IMR-90 (cell line): ENCODE measurements at regions not wholly inside any gene's neighbourhood (a gene's known extent, or its start where the extent isn't known, plus 50 kb on each side); places are given as distances from the start of the nearest gene placed in this dataset.

ENCODE experiments used
- ATAC-seq: fragments of 200-7000 bp; cut with Tn5 transposase; 2 replicates; pipeline ENCODE4 v1.9.1; 2020; ENCODE audit warnings: low read depth, mild to moderate bottlenecking, moderate library complexity
- BruUV-seq: library from RNA; stranded (reverse); fragments of 400-500 nt; replicated peaks from 2 replicates; lab custom pipeline; 2021; lab: Mats Ljungman, UMichigan
- CTCF ChIA-PET: fragments of 300-600 bp; formaldehyde crosslinking; extraction: SDS; loops from one replicate; lab custom pipeline; 2021; ENCODE audit warnings: antibody characterized with exemption; lab: Yijun Ruan, JAX
- POLR2A ChIA-PET: fragments of 300-600 bp; sonication (Branson Sonifier 250); formaldehyde crosslinking; loops from one replicate; lab custom pipeline; 2022; ENCODE audit warnings: antibody characterized with exemption; ENCODE audit not compliant: unreplicated experiment; lab: Charles Lee
- DNase-seq: peaks from one replicate; pipeline ENCODE4 v3.0.0; 2013
- H2AFZ ChIP-seq: replicated peaks from 2 replicates; pipeline ENCODE3; 2013; ENCODE audit warnings: low read length, mild to moderate bottlenecking; ENCODE audit not compliant: poor library complexity
- H2AK5ac ChIP-seq: 2 replicates; pipeline ENCODE4 v1.6.1; 2013; ENCODE audit warnings: low read depth, low read length, inconsistent platforms
- H2AK9ac ChIP-seq: replicated peaks from 2 replicates; pipeline ENCODE3; 2013; ENCODE audit warnings: mild to moderate bottlenecking, low read depth, low read length, moderate library complexity; ENCODE audit not compliant: poor library complexity
- H2BK120ac ChIP-seq: 2 replicates; pipeline ENCODE4 v1.6.1; 2013; ENCODE audit warnings: low read depth, low read length, inconsistent platforms
- H2BK15ac ChIP-seq: 3 replicates; pipeline ENCODE4 v1.6.1; 2013; ENCODE audit warnings: low read depth, low read length, inconsistent platforms
- H2BK20ac ChIP-seq: 2 replicates; pipeline ENCODE4 v1.6.1; 2013; ENCODE audit warnings: low read depth, mild to moderate bottlenecking, inconsistent platforms, low read length, moderate library complexity
- H2BK5ac ChIP-seq: 2 replicates; pipeline ENCODE4 v1.6.1; 2013; ENCODE audit warnings: mild to moderate bottlenecking, low read depth, low read length, inconsistent platforms; ENCODE audit not compliant: poor library complexity, severe bottlenecking
- H3K14ac ChIP-seq: replicated peaks from 2 replicates; pipeline ENCODE4 v1.6.1; 2013; ENCODE audit warnings: low read depth, low read length, inconsistent platforms
- H3K18ac ChIP-seq: 2 replicates; pipeline ENCODE4 v1.6.1; 2013; ENCODE audit warnings: low read depth, low read length, control low read depth
- H3K23ac ChIP-seq: 2 replicates; pipeline ENCODE4 v1.6.1; 2013; ENCODE audit warnings: low read depth, low read length, inconsistent platforms
- H3K27ac ChIP-seq: 2 replicates; pipeline ENCODE4 v1.5.1; 2013; ENCODE audit warnings: mild to moderate bottlenecking, control low read depth, low read length; ENCODE audit not compliant: insufficient read depth
- H3K27me3 ChIP-seq: 2 replicates; pipeline ENCODE4 v1.6.1; 2013; ENCODE audit warnings: low read length; ENCODE audit not compliant: control insufficient read depth, insufficient read depth
- H3K36me3 ChIP-seq: 2 replicates; pipeline ENCODE4 v1.6.1; 2013; ENCODE audit warnings: low read length, mixed read lengths; ENCODE audit not compliant: control insufficient read depth, insufficient read depth
- H3K4ac ChIP-seq: 2 replicates; pipeline ENCODE4 v1.6.1; 2013; ENCODE audit warnings: low read depth, low read length, inconsistent platforms
- H3K4me1 ChIP-seq: 2 replicates; pipeline ENCODE4 v1.6.1; 2013; ENCODE audit warnings: low read length, mixed read lengths; ENCODE audit not compliant: control insufficient read depth, insufficient read depth
- H3K4me2 ChIP-seq: 2 replicates; pipeline ENCODE4 v1.6.1; 2013; ENCODE audit warnings: low read depth, mild to moderate bottlenecking, control low read depth, low read length, moderate library complexity
- H3K4me3 ChIP-seq: 2 replicates; pipeline ENCODE4 v1.5.1; 2013; ENCODE audit warnings: low read depth, mild to moderate bottlenecking, control low read depth, low read length, moderate library complexity; ENCODE audit not compliant: insufficient read depth
- H3K56ac ChIP-seq: 2 replicates; pipeline ENCODE4 v1.6.1; 2013; ENCODE audit warnings: low read length, inconsistent platforms; ENCODE audit not compliant: insufficient read depth; ENCODE audit errors: extremely low read depth
- H3K79me1 ChIP-seq, 2 experiments: 2 replicates each; pipeline ENCODE4 v1.6.1; 2013; ENCODE audit warnings: low read length in 2 of 2, inconsistent platforms in 1 of 2, low read depth in 1 of 2
- H3K9ac ChIP-seq: 2 replicates; pipeline ENCODE4 v1.6.1; 2013; ENCODE audit warnings: low read depth, low read length, control low read depth
- H3K9me1 ChIP-seq: 2 replicates; pipeline ENCODE4 v1.6.1; 2013; ENCODE audit warnings: low read length, inconsistent platforms; ENCODE audit not compliant: insufficient read depth
- H3K9me3 ChIP-seq: 2 replicates; pipeline ENCODE4 v1.6.1; 2013; ENCODE audit warnings: low read length; ENCODE audit not compliant: control insufficient read depth, insufficient read depth
- H4K20me1 ChIP-seq: 2 replicates; pipeline ENCODE4 v1.6.1; 2013; ENCODE audit warnings: low read length, inconsistent platforms; ENCODE audit not compliant: insufficient read depth
- H4K5ac ChIP-seq: 2 replicates; pipeline ENCODE4 v1.6.1; 2013; ENCODE audit warnings: mild to moderate bottlenecking, low read depth, low read length, control low read depth
- H4K8ac ChIP-seq, 2 experiments: 2 replicates each; pipeline ENCODE4 v1.6.1; 2013; ENCODE audit warnings: low read depth in 2 of 2, low read length in 2 of 2, control low read depth in 1 of 2, inconsistent platforms in 1 of 2
- H4K91ac ChIP-seq: 2 replicates; pipeline ENCODE4 v1.6.1; 2013; ENCODE audit warnings: low read depth, low read length, inconsistent platforms; ENCODE audit not compliant: insufficient read depth
- FOS ChIP-seq: fragments of 150-350 bp; IDR thresholded peaks from 2 replicates; pipeline ENCODE4 v1.6.1; 2016; ENCODE audit warnings: low read depth, low read length
- MAFK ChIP-seq: IDR thresholded peaks from 2 replicates; pipeline ENCODE4 v1.6.1; 2012; ENCODE audit warnings: low read depth, low read length, improper control_type of control experiment
- MAZ ChIP-seq: IDR thresholded peaks from 2 replicates; pipeline ENCODE4 v1.6.1; 2012; ENCODE audit warnings: low read depth, mild to moderate bottlenecking, low read length, improper control_type of control experiment, moderate library complexity, borderline replicate concordance
- MXI1 ChIP-seq: IDR thresholded peaks from 2 replicates; pipeline ENCODE4 v1.6.1; 2012; ENCODE audit warnings: low read depth, mild to moderate bottlenecking, low read length, moderate library complexity, borderline replicate concordance
- NFE2L2 ChIP-seq: fragments of 150-350 bp; IDR thresholded peaks from 2 replicates; pipeline ENCODE4 v1.6.1; 2016; ENCODE audit warnings: low read depth, mild to moderate bottlenecking, low read length
- RAD21 ChIP-seq: IDR thresholded peaks from 2 replicates; pipeline ENCODE4 v1.6.1; 2012; ENCODE audit warnings: low read length, improper control_type of control experiment
- RCOR1 ChIP-seq: IDR thresholded peaks from 2 replicates; pipeline ENCODE4 v1.6.1; 2012; ENCODE audit warnings: mild to moderate bottlenecking, low read length, improper control_type of control experiment; ENCODE audit not compliant: insufficient replicate concordance
- WGBS, 2 experiments: methylation state at CpG; one replicate each; pipeline versions ENCODE4 v1.1.5 to v1.1.7; 2013; ENCODE audit warnings: missing lambda C conversion rate in 2 of 2; ENCODE audit not compliant: insufficient read length in 1 of 2; ENCODE audit errors: extremely low coverage in 2 of 2; 5-methylcytosine and 5-hydroxymethylcytosine counted together
- dilution Hi-C: fragments of 300-500 bp; cut with HindIII; formaldehyde crosslinking; loops from one replicate; pipeline ENCODE4 v1.14.3; 2018; ENCODE audit warnings: low sequenced_read_pairs; ENCODE audit not compliant: unreplicated experiment
- in situ Hi-C: fragments of 300-500 bp; cut with MboI; formaldehyde crosslinking; loops from 3 replicates; pipeline ENCODE4 v1.14.3; 2019; ENCODE audit warnings: low sequenced_read_pairs, inconsistent platforms, mixed read lengths
- intact Hi-C: fragments of 100-400 bp; cut with micrococcal nuclease; formaldehyde crosslinking; loops from 2 replicates; pipeline ENCODE4 v1.10.0; 2022
- TF ChIP-seq, protein P1 (sequence below): fragments of 150-350 bp; IDR thresholded peaks from 2 replicates; pipeline ENCODE4 v1.6.1; 2017; ENCODE audit warnings: mild to moderate bottlenecking, antibody characterized with exemption, low read length, low read depth
- TF ChIP-seq, protein P2 (sequence below): fragments of 150-350 bp; IDR thresholded peaks from 2 replicates; pipeline ENCODE4 v1.6.1; 2016; ENCODE audit warnings: low read depth, mild to moderate bottlenecking, low read length, moderate library complexity, borderline replicate concordance

DNA sequence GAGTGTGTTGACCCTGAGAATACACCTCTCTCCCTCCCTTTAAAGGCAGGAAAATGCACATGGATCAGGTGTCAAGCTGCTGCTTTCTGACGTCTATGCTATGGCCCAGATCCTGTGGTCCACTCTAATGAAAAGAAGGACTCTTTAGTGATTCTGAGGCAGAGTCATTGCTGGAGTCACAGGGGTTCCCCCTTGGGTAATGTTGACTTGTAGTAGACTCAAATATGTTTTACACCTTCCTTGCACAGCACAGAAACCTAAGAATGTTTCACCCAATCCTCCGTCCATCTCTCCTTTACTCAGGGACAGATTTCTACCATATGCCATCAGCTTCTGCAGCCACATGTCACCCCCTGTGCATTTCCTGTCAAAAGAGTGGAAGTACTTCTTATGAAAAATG lies 525.4 kb downstream of the TMEM121 start:
- no peak overlapping the region for H3K9ac ChIP-seq
- no peak overlapping the region for H3K27ac ChIP-seq
- peaks cover 19% of the 10 kb centered on the region for H3K9me3 ChIP-seq
- H2BK120ac ChIP-seq: no peak overlapping the region
- no peaks in the 10 kb centered on the region for H3K9me1 ChIP-seq
- DNase-seq (no peak), ATAC-seq (no peak)
- no peak overlapping the region for H3K4me3 ChIP-seq
- no peak overlapping the region for H3K14ac ChIP-seq
- no peak overlapping the region for H2AK9ac ChIP-seq
- H2BK15ac ChIP-seq: no peak overlapping the region
- H3K79me1 ChIP-seq: no peaks in the 10 kb centered on the region
- no peak overlapping the region for H3K23ac ChIP-seq
- TF ChIP-seq RAD21: no peak
- TF ChIP-seq FOS: no peak
- no peak for TF ChIP-seq NFE2L2
- TF ChIP-seq MAFK: no peak
- no peak for TF ChIP-seq MXI1
- TF ChIP-seq, protein P1, sequence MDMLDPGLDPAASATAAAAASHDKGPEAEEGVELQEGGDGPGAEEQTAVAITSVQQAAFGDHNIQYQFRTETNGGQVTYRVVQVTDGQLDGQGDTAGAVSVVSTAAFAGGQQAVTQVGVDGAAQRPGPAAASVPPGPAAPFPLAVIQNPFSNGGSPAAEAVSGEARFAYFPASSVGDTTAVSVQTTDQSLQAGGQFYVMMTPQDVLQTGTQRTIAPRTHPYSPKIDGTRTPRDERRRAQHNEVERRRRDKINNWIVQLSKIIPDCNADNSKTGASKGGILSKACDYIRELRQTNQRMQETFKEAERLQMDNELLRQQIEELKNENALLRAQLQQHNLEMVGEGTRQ: no peak
- TF ChIP-seq MAZ: no peak
- TF ChIP-seq RCOR1: no peak
- TF ChIP-seq, protein P2, sequence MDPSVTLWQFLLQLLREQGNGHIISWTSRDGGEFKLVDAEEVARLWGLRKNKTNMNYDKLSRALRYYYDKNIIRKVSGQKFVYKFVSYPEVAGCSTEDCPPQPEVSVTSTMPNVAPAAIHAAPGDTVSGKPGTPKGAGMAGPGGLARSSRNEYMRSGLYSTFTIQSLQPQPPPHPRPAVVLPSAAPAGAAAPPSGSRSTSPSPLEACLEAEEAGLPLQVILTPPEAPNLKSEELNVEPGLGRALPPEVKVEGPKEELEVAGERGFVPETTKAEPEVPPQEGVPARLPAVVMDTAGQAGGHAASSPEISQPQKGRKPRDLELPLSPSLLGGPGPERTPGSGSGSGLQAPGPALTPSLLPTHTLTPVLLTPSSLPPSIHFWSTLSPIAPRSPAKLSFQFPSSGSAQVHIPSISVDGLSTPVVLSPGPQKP: no peak
- H3K18ac ChIP-seq: no peak overlapping the region
- dilution Hi-C loops: no loop called here
- no peak overlapping the region for H4K5ac ChIP-seq
- no peaks in the 10 kb centered on the region for H3K4me1 ChIP-seq
- in situ Hi-C loops: no loop called here
- POLR2A ChIA-PET: no interaction called here
- no peak overlapping the region for H4K8ac ChIP-seq
- no peak overlapping the region for H2AFZ ChIP-seq
- H2BK5ac ChIP-seq: no peak overlapping the region
- BruUV-seq: no TSS peak
- no peaks in the 10 kb centered on the region for H4K20me1 ChIP-seq
- H3K56ac ChIP-seq: no peak overlapping the region
- no CpG with 5 or more reads among the region's 2 CpGs for WGBS, 2 experiments
- no peak overlapping the region for H2BK20ac ChIP-seq
- intact Hi-C loops: no loop called here
- H4K91ac ChIP-seq: no peak overlapping the region
- no peak overlapping the region for H2AK5ac ChIP-seq
- no peak overlapping the region for H3K4me2 ChIP-seq
- no peaks in the 10 kb centered on the region for H3K36me3 ChIP-seq
- H3K27me3 ChIP-seq: no peaks in the 10 kb centered on the region
- H3K4ac ChIP-seq: no peak overlapping the region
- CTCF ChIA-PET: no interaction called here
